ENCODE measurements at regions not wholly inside any gene's neighbourhood (a gene's known extent, or its start where the extent isn't known, plus 50 kb on each side); places are given as distances from the start of the nearest gene placed in this dataset.

GRCh38 chr4:138078751-138079520 lies 163.2 kb downstream of the SLC7A11 start:
- DNase-seq = no peak

- DNase-seq = no peak
Measured at GRCh38 chr4:138078253-138078652, 163.9 kb downstream of the SLC7A11 start.

DNA sequence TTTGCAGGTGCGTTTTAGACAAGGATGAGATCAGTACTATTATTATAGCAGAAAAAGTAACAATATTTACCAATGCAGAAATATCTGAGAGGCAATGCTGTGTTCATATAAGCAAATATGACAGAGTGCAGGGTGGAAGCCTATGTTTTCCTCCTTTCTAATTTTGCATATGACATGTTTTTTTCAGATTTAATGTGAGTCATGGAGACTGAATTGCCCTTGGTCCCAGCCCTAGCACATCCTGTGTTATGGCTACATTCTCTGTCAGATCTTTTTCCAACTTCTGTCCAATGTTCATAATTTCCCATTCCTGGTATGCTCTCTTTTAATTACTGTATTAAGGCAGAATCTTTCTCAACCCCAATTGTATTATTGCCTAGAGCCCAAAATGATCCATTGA lies 165.6 kb downstream of the SLC7A11 start:
- DNase-seq = no peak

- DNase-seq = no peak
Measured at GRCh38 chr4:138070816-138071215, 171.3 kb downstream of the SLC7A11 start.

DNA sequence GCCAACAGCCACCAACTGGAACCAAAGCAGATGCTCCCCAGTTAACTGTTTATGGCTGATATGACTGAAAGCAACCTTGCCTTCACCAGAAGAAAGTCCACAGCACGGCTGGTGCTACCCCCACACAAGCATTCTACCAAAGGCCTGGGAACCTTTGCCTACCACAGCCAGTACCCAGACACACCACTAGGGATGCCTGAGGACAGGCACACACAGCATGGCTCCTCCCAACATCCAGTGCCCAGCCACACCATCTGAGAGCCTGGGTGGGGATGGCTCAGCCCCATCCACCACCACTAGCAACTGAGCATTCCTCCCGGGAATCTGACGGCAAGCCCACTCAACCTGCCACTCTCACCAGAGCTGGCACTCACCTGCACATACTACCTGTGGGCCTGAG lies 178.6 kb downstream of the SLC7A11 start:
- no peak for DNase-seq

- DNase-seq = no peak
Measured at GRCh38 chr4:138062929-138063328, 179.2 kb downstream of the SLC7A11 start.

GRCh38 chr4:138056541-138056940 lies 185.6 kb downstream of the SLC7A11 start:
- DNase-seq = no peak

DNA sequence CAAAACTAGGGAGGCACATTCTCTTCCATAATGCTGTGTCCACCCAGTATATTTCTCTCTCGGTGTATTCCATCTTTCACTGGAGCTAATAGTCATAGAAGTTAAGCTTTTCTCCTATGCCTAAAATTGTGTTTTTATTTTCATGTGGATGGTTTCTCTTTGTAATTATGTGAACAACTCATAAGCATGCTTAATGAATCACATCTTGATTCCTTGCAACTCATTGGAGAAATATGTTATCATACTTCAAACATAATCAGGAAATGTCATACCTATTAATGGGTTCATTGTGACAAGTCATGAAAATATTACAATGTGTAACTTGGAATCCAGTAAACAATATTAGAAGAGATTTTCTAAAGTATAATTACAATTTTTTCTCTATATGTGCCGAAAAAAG lies 186.3 kb downstream of the SLC7A11 start:
- no peak for DNase-seq

GRCh38 chr4:138053641-138054301 lies 188.4 kb downstream of the SLC7A11 start:
- DNase-seq = no peak

- DNase-seq = no peak
Measured at GRCh38 chr4:138052806-138053632, 189.1 kb downstream of the SLC7A11 start.

- DNase-seq = no peak
Measured at GRCh38 chr4:138051157-138051556, 191.0 kb downstream of the SLC7A11 start.

GRCh38 chr4:138050601-138051000 lies 191.5 kb downstream of the SLC7A11 start:
- no peak for DNase-seq

GRCh38 chr4:138049355-138049754 lies 192.8 kb downstream of the SLC7A11 start:
- DNase-seq = no peak

- no peak for DNase-seq
Measured at GRCh38 chr4:138047290-138047689, 194.9 kb downstream of the SLC7A11 start.

- DNase-seq = no peak
Measured at GRCh38 chr4:138045036-138045435, 197.1 kb downstream of the SLC7A11 start.

- no peak for DNase-seq
Measured at GRCh38 chr4:138039010-138039409, 203.1 kb downstream of the SLC7A11 start.

GRCh38 chr4:138037696-138038095 lies 204.5 kb downstream of the SLC7A11 start:
- no peak for DNase-seq

GRCh38 chr4:138035781-138036258 lies 206.3 kb downstream of the SLC7A11 start:
- peak; percentile 0 for DNase-seq

DNA sequence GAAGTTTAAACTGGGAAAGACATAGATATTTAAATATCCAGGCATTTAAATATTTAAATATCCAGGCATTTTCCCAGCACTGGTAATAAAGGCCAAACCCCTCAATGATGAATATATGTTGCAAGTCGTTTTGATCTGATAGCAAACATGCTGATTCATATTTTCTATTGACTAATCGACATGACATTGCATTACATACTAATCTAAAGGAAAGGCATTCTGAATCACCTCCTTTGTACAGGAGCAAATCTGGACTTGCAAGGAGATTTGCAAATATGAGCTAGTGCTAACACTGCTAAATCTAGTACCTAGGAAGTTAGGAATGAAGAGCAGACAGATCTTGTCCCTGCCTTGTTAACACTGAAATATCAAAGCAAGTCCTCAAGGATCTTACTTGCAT lies 207.3 kb downstream of the SLC7A11 start:
- no peak for DNase-seq

GRCh38 chr4:138032222-138032621 lies 209.9 kb downstream of the SLC7A11 start:
- no peak for DNase-seq

DNA sequence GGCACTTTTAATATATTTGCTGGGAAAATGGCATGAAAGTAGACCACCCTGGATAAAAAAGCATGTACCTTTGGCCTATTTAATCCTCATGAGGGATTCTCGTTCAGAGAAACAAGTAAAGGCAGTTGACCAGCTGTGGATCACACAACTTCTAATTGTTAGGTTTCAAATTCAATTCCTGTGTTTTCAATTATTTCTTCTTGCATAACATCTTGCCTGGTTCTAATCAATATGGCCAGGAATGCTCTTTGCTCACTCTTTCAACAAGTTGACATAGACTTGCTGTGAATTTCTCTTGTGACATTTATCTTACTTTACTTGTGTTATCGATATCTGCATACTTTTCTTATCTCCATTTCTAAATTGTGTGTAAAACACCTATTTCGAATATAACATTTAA lies 211.8 kb downstream of the SLC7A11 start:
- no peak for DNase-seq

GRCh38 chr4:138028923-138029322 lies 213.2 kb downstream of the SLC7A11 start:
- no peak for DNase-seq

- no peak for DNase-seq
Measured at GRCh38 chr4:138021139-138021830, 220.9 kb downstream of the SLC7A11 start.

Measured in DMS 273 treated with DMSO at 0.1 percent for 48 hours (cell line).